Stimulated activated CD8-positive, alpha-beta memory T cell treated with anti-CD3 and anti-CD28 coated beads, Interleukin-15, amount 100 ng/mL, for 4 hours (primary cell): ENCODE measurements at regions not wholly inside any gene's neighbourhood (a gene's known extent, or its start where the extent isn't known, plus 50 kb on each side); places are given as distances from the start of the nearest gene placed in this dataset.
"Not testable (repeated sequence)": the region's sequence is repeated elsewhere in the genome, so short reads cannot be mapped to it uniquely, and the experiment has no call there.

Experiments used
- DNase-seq, 2 donors: peaks; one replicate each; pipeline ENCODE4 v3.0.0-alpha.2; 2020; ENCODE audit warnings: low read depth in 2 of 2

- no peak for DNase-seq
Observed at GRCh38 chr18:78786776-78787175, 192.8 kb upstream of the SALL3 start.

GRCh38 chr18:78787751-78788150 lies 191.9 kb upstream of the SALL3 start:
- DNase-seq: no peak

GRCh38 chr18:78788161-78788560 lies 191.5 kb upstream of the SALL3 start:
- DNase-seq: no peak

- no peak for DNase-seq
Observed at GRCh38 chr18:78789850-78790249, 189.8 kb upstream of the SALL3 start.

GRCh38 chr18:78790511-78790910 lies 189.1 kb upstream of the SALL3 start:
- DNase-seq: no peak

- no peak for DNase-seq
Observed at GRCh38 chr18:78790960-78791359, 188.7 kb upstream of the SALL3 start.

GRCh38 chr18:78792094-78792493 lies 187.5 kb upstream of the SALL3 start:
- DNase-seq: no peak

GRCh38 chr18:78792736-78793135 lies 186.9 kb upstream of the SALL3 start:
- no peak for DNase-seq

GRCh38 chr18:78793313-78794070 lies 186.1 kb upstream of the SALL3 start:
- DNase-seq: no peak

- no peak for DNase-seq
Observed at GRCh38 chr18:78794071-78794430, 185.6 kb upstream of the SALL3 start.

- DNase-seq: no peak
Observed at GRCh38 chr18:78796693-78797455, 182.7 kb upstream of the SALL3 start.

GRCh38 chr18:78797499-78797898 lies 182.1 kb upstream of the SALL3 start:
- no peak for DNase-seq

GRCh38 chr18:78798402-78799175 lies 181.0 kb upstream of the SALL3 start:
- DNase-seq: no peak

GRCh38 chr18:78799382-78800089 lies 180.1 kb upstream of the SALL3 start:
- DNase-seq: no peak

- DNase-seq: not testable (repeated sequence)
Observed at GRCh38 chr18:78800102-78800851, 179.3 kb upstream of the SALL3 start.

GRCh38 chr18:78801011-78801410 lies 178.6 kb upstream of the SALL3 start:
- no peak for DNase-seq

- DNase-seq: no peak
Observed at GRCh38 chr18:78803104-78803503, 176.5 kb upstream of the SALL3 start.

- no peak for DNase-seq
Observed at GRCh38 chr18:78804206-78805030, 175.2 kb upstream of the SALL3 start.

GRCh38 chr18:78805840-78806239 lies 173.8 kb upstream of the SALL3 start:
- DNase-seq: no peak

- DNase-seq: no peak
Observed at GRCh38 chr18:78807668-78808067, 171.9 kb upstream of the SALL3 start.
